Endothelial cell of umbilical vein (primary cell): ENCODE measurements at regions not wholly inside any gene's neighbourhood (a gene's known extent, or its start where the extent isn't known, plus 50 kb on each side); places are given as distances from the start of the nearest gene placed in this dataset.
"Not testable (repeated sequence)": the region's sequence is repeated elsewhere in the genome, so short reads cannot be mapped to it uniquely, and the experiment has no call there.

Experiments used
- BruUV-seq: library from RNA; stranded (reverse); fragments of 400-500 nt; replicated peaks from 2 replicates; lab custom pipeline; 2021; lab: Mats Ljungman, UMichigan
- CTCF ChIA-PET: fragments of 300-600, 350-600 bp; sonication (Branson Sonifier 250); formaldehyde crosslinking; loops from one replicate; lab custom pipeline; 2021; ENCODE audit warnings: antibody characterized with exemption, inconsistent platforms; lab: Charles Lee
- POLR2A ChIA-PET: fragments of 300-600, 350-600 bp; sonication (Branson Sonifier 250); formaldehyde crosslinking; loops from one replicate; lab custom pipeline; 2021; ENCODE audit warnings: antibody characterized with exemption, inconsistent platforms; lab: Charles Lee
- DNase-seq: peaks from one replicate; pipeline ENCODE4 v3.0.0-alpha.2; 2011; ENCODE audit warnings: low read depth, low spot score
- FAIRE-seq: peaks from 2 replicates; lab custom pipeline; 2011; peaks lifted over from hg19 to GRCh38; lab: Jason Lieb, UNC
- H2AFZ ChIP-seq: 2 replicates; pipeline ENCODE4 v1.6.0; 2012; ENCODE audit warnings: low read depth, low read length, control low read depth, inconsistent platforms
- H3K27ac ChIP-seq: 2 replicates; pipeline ENCODE4 v1.5.1; 2011; ENCODE audit warnings: low read depth, mild to moderate bottlenecking, control low read depth, low read length, moderate library complexity; ENCODE audit not compliant: insufficient read depth
- H3K27me3 ChIP-seq, 2 experiments: 2 replicates each; pipeline versions ENCODE4 v1.6.0 to v1.6.1; 2011; ENCODE audit warnings: low read length in 2 of 2, mixed read lengths in 1 of 2; ENCODE audit not compliant: control insufficient read depth in 2 of 2, insufficient read depth in 2 of 2
- H3K36me3 ChIP-seq, 2 experiments: 2 replicates in 1 of 2; 3 replicates in 1 of 2; pipeline ENCODE4 v1.5.1; 2011; ENCODE audit warnings: low read length in 2 of 2, mild to moderate bottlenecking in 1 of 2, moderate library complexity in 1 of 2; ENCODE audit not compliant: control insufficient read depth in 2 of 2, insufficient read depth in 2 of 2; ENCODE audit errors: extremely low read depth in 1 of 2
- H3K4me1 ChIP-seq: 3 replicates; pipeline ENCODE4 v1.5.1; 2011; ENCODE audit warnings: mild to moderate bottlenecking, low read length; ENCODE audit not compliant: control insufficient read depth, insufficient read depth; ENCODE audit errors: extremely low read depth
- H3K4me2 ChIP-seq: 2 replicates; pipeline ENCODE4 v1.6.1; 2011; ENCODE audit warnings: low read length, control low read depth, mixed read lengths; ENCODE audit not compliant: insufficient read depth
- H3K4me3 ChIP-seq, 3 experiments: fragments of 200-600 bp in 1 of 3; sonication (generic), shearing (Covaris generic) in 1 of 3; replicated peaks in 1 of 3; 2 replicates each; pipeline ENCODE4 v1.5.1; 2011 to 2016; ENCODE audit warnings: control low read depth in 3 of 3, low read length in 3 of 3, mild to moderate bottlenecking in 2 of 3, inconsistent platforms in 1 of 3, low read depth in 1 of 3, moderate library complexity in 1 of 3; ENCODE audit not compliant: insufficient read depth in 1 of 3
- H3K79me2 ChIP-seq: 2 replicates; pipeline ENCODE4 v1.6.0; 2012; ENCODE audit warnings: low read length, inconsistent platforms; ENCODE audit not compliant: control insufficient read depth, insufficient read depth
- H3K9ac ChIP-seq: replicated peaks from 2 replicates; pipeline ENCODE3; 2011; ENCODE audit warnings: low read length, control low read depth; ENCODE audit not compliant: insufficient read depth; ENCODE audit errors: extremely low read depth
- H3K9me1 ChIP-seq: replicated peaks from 3 replicates; pipeline ENCODE4 v1.6.0; 2011; ENCODE audit warnings: mild to moderate bottlenecking, low read length; ENCODE audit not compliant: control insufficient read depth, insufficient read depth; ENCODE audit errors: extremely low read depth
- H3K9me3 ChIP-seq: replicated peaks from 2 replicates; pipeline ENCODE4 v1.5.1; 2012; ENCODE audit warnings: low read length, inconsistent platforms; ENCODE audit not compliant: control insufficient read depth, insufficient read depth
- H4K20me1 ChIP-seq: replicated peaks from 2 replicates; pipeline ENCODE3; 2011; ENCODE audit warnings: mild to moderate bottlenecking, low read length; ENCODE audit not compliant: control insufficient read depth, insufficient read depth; ENCODE audit errors: extremely low read depth
- CTCF ChIP-seq, 2 donors: IDR thresholded peaks; 1 replicate in 1 of 2; 2 replicates in 1 of 2; pipeline ENCODE4 v1.5.1; 2011; ENCODE audit warnings: low read length in 2 of 2, mild to moderate bottlenecking in 2 of 2, moderate library complexity in 2 of 2, control low read depth in 1 of 2, inconsistent platforms in 1 of 2, low read depth in 1 of 2; ENCODE audit not compliant: insufficient read depth in 1 of 2; ENCODE audit errors: extremely low read depth in 1 of 2
- EZH2 ChIP-seq: IDR thresholded peaks from 2 replicates; pipeline ENCODE4 v1.6.1; 2012; ENCODE audit warnings: borderline replicate concordance, low read depth, mild to moderate bottlenecking, moderate library complexity, low read length, inconsistent platforms; ENCODE audit not compliant: severe bottlenecking
- FOS ChIP-seq: IDR thresholded peaks from 2 replicates; pipeline ENCODE4 v1.6.1; 2011; ENCODE audit warnings: mild to moderate bottlenecking, low read length, moderate library complexity, borderline replicate concordance; ENCODE audit not compliant: insufficient read depth
- GATA2 ChIP-seq: IDR thresholded peaks from 2 replicates; pipeline ENCODE4 v1.7.0; 2011; ENCODE audit warnings: low read depth, mild to moderate bottlenecking, moderate library complexity, mixed read lengths, low read length; ENCODE audit not compliant: insufficient read length, insufficient read depth
- JUN ChIP-seq: IDR thresholded peaks from 2 replicates; pipeline ENCODE4 v1.6.1; 2011; ENCODE audit warnings: borderline replicate concordance, low read depth; ENCODE audit not compliant: insufficient read length, insufficient read depth
- MAX ChIP-seq: IDR thresholded peaks from 2 replicates; pipeline ENCODE4 v1.6.1; 2011; ENCODE audit not compliant: insufficient read depth, insufficient read length
- MYC ChIP-seq: IDR thresholded peaks from one replicate; pipeline ENCODE4 v1.6.1; 2011; ENCODE audit warnings: mild to moderate bottlenecking, low read depth, low read length
- POLR2A ChIP-seq: IDR thresholded peaks from 2 replicates; pipeline ENCODE4 v1.6.1; 2012; ENCODE audit warnings: low read depth, mild to moderate bottlenecking, control low read depth, low read length
- POLR2AphosphoS5 ChIP-seq: IDR thresholded peaks from 2 replicates; pipeline ENCODE4 v1.6.1; 2012; ENCODE audit warnings: low read depth, mild to moderate bottlenecking, control low read depth, low read length, moderate library complexity; ENCODE audit not compliant: insufficient read depth
- dilution Hi-C: fragments of 300-500 bp; cut with MboI; formaldehyde crosslinking; loops from one replicate; pipeline ENCODE4 v1.15.0; 2019; ENCODE audit warnings: low sequenced_read_pairs; ENCODE audit not compliant: extremely low pct_ligation_motif_present
- intact Hi-C: fragments of 100-400 bp; cut with micrococcal nuclease; formaldehyde crosslinking; loops from one replicate; pipeline ENCODE4 v1.10.0; 2022

- H3K79me2 ChIP-seq, result no peaks in the 10 kb centered on the region
- H3K9ac ChIP-seq, result no peak overlapping the region
- DNase-seq (no peak), FAIRE-seq (no peak)
- no peak overlapping the region for H3K27ac ChIP-seq
- no peaks in the 10 kb centered on the region for H3K9me3 ChIP-seq
- no peaks in the 10 kb centered on the region for H3K36me3 ChIP-seq
- BruUV-seq, result no TSS peak
- H3K4me3 ChIP-seq, result no peak overlapping the region
- CTCF ChIA-PET, result interaction anchor here (0.8 kb wide), 1 partner anchor 25 kb away, joined by 3 read pairs; no protein-coding TSS in a partner anchor
- H3K4me1 ChIP-seq, result no peaks in the 10 kb centered on the region
- POLR2A ChIA-PET, result no interaction called here
- H3K27me3 ChIP-seq, result no peaks in the 10 kb centered on the region
- no peak for TF ChIP-seq POLR2A
- TF ChIP-seq POLR2AphosphoS5, result no peak
- TF ChIP-seq FOS, result no peak
- no peak for TF ChIP-seq MAX
- TF ChIP-seq EZH2, result no peak
- TF ChIP-seq MYC, result no peak
- TF ChIP-seq CTCF (IDR thresholded peaks at IDR 0.05; ENCODE audit: extremely low read depth in 1 of 2, insufficient read depth in 1 of 2, low read depth in 1 of 2, low read length in 2 of 2), result no peak
- no peak for TF ChIP-seq JUN
- TF ChIP-seq GATA2, result no peak
- no peaks in the 10 kb centered on the region for H3K9me1 ChIP-seq
- intact Hi-C loops, result no loop called here
- no peak overlapping the region for H3K4me2 ChIP-seq
- dilution Hi-C loops, result no loop called here
- no peak overlapping the region for H2AFZ ChIP-seq
- H4K20me1 ChIP-seq, result no peaks in the 10 kb centered on the region
These were observed 112.5 kb downstream of the RSL24D1 start for GRCh38 chr15:55084216-55084615.

- dilution Hi-C loops, H3K4me1 ChIP-seq, BruUV-seq, FAIRE-seq, H3K4me2 ChIP-seq, DNase-seq, H3K9me1 ChIP-seq, intact Hi-C loops, H3K79me2 ChIP-seq, POLR2A ChIA-PET, H3K27me3 ChIP-seq, H3K4me3 ChIP-seq, H2AFZ ChIP-seq, H3K9ac ChIP-seq, H4K20me1 ChIP-seq, H3K9me3 ChIP-seq, H3K36me3 ChIP-seq, CTCF ChIA-PET, H3K27ac ChIP-seq: not testable (repeated sequence)
These were observed 119.7 kb downstream of the RSL24D1 start for GRCh38 chr15:55077052-55077451.
